IMR-90 (cell line): ENCODE measurements at regions not wholly inside any gene's neighbourhood (a gene's known extent, or its start where the extent isn't known, plus 50 kb on each side); places are given as distances from the start of the nearest gene placed in this dataset.

Experiments
- ATAC-seq: fragments of 200-7000 bp; cut with Tn5 transposase; 2 replicates; pipeline ENCODE4 v1.9.1; 2020; ENCODE audit warnings: low read depth, mild to moderate bottlenecking, moderate library complexity
- BruUV-seq: library from RNA; stranded (reverse); fragments of 400-500 nt; replicated peaks from 2 replicates; lab custom pipeline; 2021; lab: Mats Ljungman, UMichigan
- CTCF ChIA-PET: fragments of 300-600 bp; formaldehyde crosslinking; extraction: SDS; loops from one replicate; lab custom pipeline; 2021; ENCODE audit warnings: antibody characterized with exemption; lab: Yijun Ruan, JAX
- POLR2A ChIA-PET: fragments of 300-600 bp; sonication (Branson Sonifier 250); formaldehyde crosslinking; loops from one replicate; lab custom pipeline; 2022; ENCODE audit warnings: antibody characterized with exemption; ENCODE audit not compliant: unreplicated experiment; lab: Charles Lee
- DNase-seq: peaks from one replicate; pipeline ENCODE4 v3.0.0; 2013
- H2AFZ ChIP-seq: replicated peaks from 2 replicates; pipeline ENCODE3; 2013; ENCODE audit warnings: low read length, mild to moderate bottlenecking; ENCODE audit not compliant: poor library complexity
- H2AK5ac ChIP-seq: 2 replicates; pipeline ENCODE4 v1.6.1; 2013; ENCODE audit warnings: low read depth, low read length, inconsistent platforms
- H2AK9ac ChIP-seq: replicated peaks from 2 replicates; pipeline ENCODE3; 2013; ENCODE audit warnings: mild to moderate bottlenecking, low read depth, low read length, moderate library complexity; ENCODE audit not compliant: poor library complexity
- H2BK120ac ChIP-seq: 2 replicates; pipeline ENCODE4 v1.6.1; 2013; ENCODE audit warnings: low read depth, low read length, inconsistent platforms
- H2BK15ac ChIP-seq: 3 replicates; pipeline ENCODE4 v1.6.1; 2013; ENCODE audit warnings: low read depth, low read length, inconsistent platforms
- H2BK20ac ChIP-seq: 2 replicates; pipeline ENCODE4 v1.6.1; 2013; ENCODE audit warnings: low read depth, mild to moderate bottlenecking, inconsistent platforms, low read length, moderate library complexity
- H2BK5ac ChIP-seq: 2 replicates; pipeline ENCODE4 v1.6.1; 2013; ENCODE audit warnings: mild to moderate bottlenecking, low read depth, low read length, inconsistent platforms; ENCODE audit not compliant: poor library complexity, severe bottlenecking
- H3K14ac ChIP-seq: replicated peaks from 2 replicates; pipeline ENCODE4 v1.6.1; 2013; ENCODE audit warnings: low read depth, low read length, inconsistent platforms
- H3K18ac ChIP-seq: 2 replicates; pipeline ENCODE4 v1.6.1; 2013; ENCODE audit warnings: low read depth, low read length, control low read depth
- H3K23ac ChIP-seq: 2 replicates; pipeline ENCODE4 v1.6.1; 2013; ENCODE audit warnings: low read depth, low read length, inconsistent platforms
- H3K27ac ChIP-seq: 2 replicates; pipeline ENCODE4 v1.5.1; 2013; ENCODE audit warnings: mild to moderate bottlenecking, control low read depth, low read length; ENCODE audit not compliant: insufficient read depth
- H3K27me3 ChIP-seq: 2 replicates; pipeline ENCODE4 v1.6.1; 2013; ENCODE audit warnings: low read length; ENCODE audit not compliant: control insufficient read depth, insufficient read depth
- H3K36me3 ChIP-seq: 2 replicates; pipeline ENCODE4 v1.6.1; 2013; ENCODE audit warnings: low read length, mixed read lengths; ENCODE audit not compliant: control insufficient read depth, insufficient read depth
- H3K4ac ChIP-seq: 2 replicates; pipeline ENCODE4 v1.6.1; 2013; ENCODE audit warnings: low read depth, low read length, inconsistent platforms
- H3K4me1 ChIP-seq: 2 replicates; pipeline ENCODE4 v1.6.1; 2013; ENCODE audit warnings: low read length, mixed read lengths; ENCODE audit not compliant: control insufficient read depth, insufficient read depth
- H3K4me2 ChIP-seq: 2 replicates; pipeline ENCODE4 v1.6.1; 2013; ENCODE audit warnings: low read depth, mild to moderate bottlenecking, control low read depth, low read length, moderate library complexity
- H3K4me3 ChIP-seq: 2 replicates; pipeline ENCODE4 v1.5.1; 2013; ENCODE audit warnings: low read depth, mild to moderate bottlenecking, control low read depth, low read length, moderate library complexity; ENCODE audit not compliant: insufficient read depth
- H3K56ac ChIP-seq: 2 replicates; pipeline ENCODE4 v1.6.1; 2013; ENCODE audit warnings: low read length, inconsistent platforms; ENCODE audit not compliant: insufficient read depth; ENCODE audit errors: extremely low read depth
- H3K79me1 ChIP-seq, 2 experiments: 2 replicates each; pipeline ENCODE4 v1.6.1; 2013; ENCODE audit warnings: low read length in 2 of 2, inconsistent platforms in 1 of 2, low read depth in 1 of 2
- H3K9ac ChIP-seq: 2 replicates; pipeline ENCODE4 v1.6.1; 2013; ENCODE audit warnings: low read depth, low read length, control low read depth
- H3K9me1 ChIP-seq: 2 replicates; pipeline ENCODE4 v1.6.1; 2013; ENCODE audit warnings: low read length, inconsistent platforms; ENCODE audit not compliant: insufficient read depth
- H3K9me3 ChIP-seq: 2 replicates; pipeline ENCODE4 v1.6.1; 2013; ENCODE audit warnings: low read length; ENCODE audit not compliant: control insufficient read depth, insufficient read depth
- H4K20me1 ChIP-seq: 2 replicates; pipeline ENCODE4 v1.6.1; 2013; ENCODE audit warnings: low read length, inconsistent platforms; ENCODE audit not compliant: insufficient read depth
- H4K5ac ChIP-seq: 2 replicates; pipeline ENCODE4 v1.6.1; 2013; ENCODE audit warnings: mild to moderate bottlenecking, low read depth, low read length, control low read depth
- H4K8ac ChIP-seq, 2 experiments: 2 replicates each; pipeline ENCODE4 v1.6.1; 2013; ENCODE audit warnings: low read depth in 2 of 2, low read length in 2 of 2, control low read depth in 1 of 2, inconsistent platforms in 1 of 2
- H4K91ac ChIP-seq: 2 replicates; pipeline ENCODE4 v1.6.1; 2013; ENCODE audit warnings: low read depth, low read length, inconsistent platforms; ENCODE audit not compliant: insufficient read depth
- BHLHE40 ChIP-seq: fragments of 150-350 bp; IDR thresholded peaks from 2 replicates; pipeline ENCODE4 v1.6.1; 2016; ENCODE audit warnings: mild to moderate bottlenecking, low read depth, low read length
- CEBPB ChIP-seq: IDR thresholded peaks from 2 replicates; pipeline ENCODE4 v1.6.1; 2012; ENCODE audit warnings: low read depth, low read length, improper control_type of control experiment
- CHD1 ChIP-seq: IDR thresholded peaks from 2 replicates; pipeline ENCODE4 v1.6.1; 2012; ENCODE audit warnings: low read depth, low read length, improper control_type of control experiment
- MAFK ChIP-seq: IDR thresholded peaks from 2 replicates; pipeline ENCODE4 v1.6.1; 2012; ENCODE audit warnings: low read depth, low read length, improper control_type of control experiment
- MAZ ChIP-seq: IDR thresholded peaks from 2 replicates; pipeline ENCODE4 v1.6.1; 2012; ENCODE audit warnings: low read depth, mild to moderate bottlenecking, low read length, improper control_type of control experiment, moderate library complexity, borderline replicate concordance
- MXI1 ChIP-seq: IDR thresholded peaks from 2 replicates; pipeline ENCODE4 v1.6.1; 2012; ENCODE audit warnings: low read depth, mild to moderate bottlenecking, low read length, moderate library complexity, borderline replicate concordance
- NFE2L2 ChIP-seq: fragments of 150-350 bp; IDR thresholded peaks from 2 replicates; pipeline ENCODE4 v1.6.1; 2016; ENCODE audit warnings: low read depth, mild to moderate bottlenecking, low read length
- POLR2A ChIP-seq: IDR thresholded peaks from 2 replicates; pipeline ENCODE4 v1.6.1; 2012; ENCODE audit warnings: mild to moderate bottlenecking, low read depth, low read length
- RAD21 ChIP-seq: IDR thresholded peaks from 2 replicates; pipeline ENCODE4 v1.6.1; 2012; ENCODE audit warnings: low read length, improper control_type of control experiment
- WGBS, 2 experiments: methylation state at CpG; one replicate each; pipeline versions ENCODE4 v1.1.5 to v1.1.7; 2013; ENCODE audit warnings: missing lambda C conversion rate in 2 of 2; ENCODE audit not compliant: insufficient read length in 1 of 2; ENCODE audit errors: extremely low coverage in 2 of 2; 5-methylcytosine and 5-hydroxymethylcytosine counted together
- dilution Hi-C: fragments of 300-500 bp; cut with HindIII; formaldehyde crosslinking; loops from one replicate; pipeline ENCODE4 v1.14.3; 2018; ENCODE audit warnings: low sequenced_read_pairs; ENCODE audit not compliant: unreplicated experiment
- in situ Hi-C: fragments of 300-500 bp; cut with MboI; formaldehyde crosslinking; loops from 3 replicates; pipeline ENCODE4 v1.14.3; 2019; ENCODE audit warnings: low sequenced_read_pairs, inconsistent platforms, mixed read lengths
- intact Hi-C: fragments of 100-400 bp; cut with micrococcal nuclease; formaldehyde crosslinking; loops from 2 replicates; pipeline ENCODE4 v1.10.0; 2022
- TF ChIP-seq, protein P1 (sequence below): conservative IDR thresholded peaks from 2 replicates; pipeline ENCODE4 v1.5.1; 2012; ENCODE audit warnings: mild to moderate bottlenecking, low read depth, low read length, improper control_type of control experiment
- TF ChIP-seq, protein P2 (sequence below): fragments of 150-350 bp; IDR thresholded peaks from 2 replicates; pipeline ENCODE4 v1.6.1; 2016; ENCODE audit warnings: low read depth, mild to moderate bottlenecking, low read length, moderate library complexity, borderline replicate concordance
- TF ChIP-seq, protein P3 (sequence below): fragments of 150-350 bp; IDR thresholded peaks from 2 replicates; pipeline ENCODE4 v1.6.1; 2017; ENCODE audit warnings: mild to moderate bottlenecking, antibody characterized with exemption, low read length, low read depth

DNA sequence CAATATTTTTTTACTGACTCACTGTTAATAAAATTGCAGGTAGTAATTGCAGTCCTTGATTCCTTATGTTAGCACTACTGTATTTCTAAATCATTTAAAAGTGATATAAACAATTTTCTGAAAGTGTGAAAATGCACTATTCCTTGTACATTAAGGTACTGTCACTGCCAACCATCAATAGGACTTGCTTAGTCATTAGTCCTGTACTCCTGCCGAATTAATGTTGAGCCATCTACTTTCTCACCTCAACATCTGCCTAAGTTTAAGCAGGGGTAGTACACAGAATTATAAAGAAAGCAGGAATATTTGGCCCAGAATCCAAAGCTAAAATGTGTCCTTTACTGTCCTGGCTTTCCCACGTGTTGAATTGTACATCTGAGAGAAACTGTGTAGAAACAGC, 87.0 kb upstream of the TRPC3 start:
- dilution Hi-C loops (no loop called here), in situ Hi-C loops (no loop called here), intact Hi-C loops (no loop called here)
- H4K20me1 ChIP-seq: no peaks in the 10 kb centered on the region
- no peaks in the 10 kb centered on the region; the same call in 1 of the 2 replicates for H3K9me1 ChIP-seq
- no peak overlapping the region for H2BK120ac ChIP-seq
- no peak overlapping the region for H2AK9ac ChIP-seq
- H4K5ac ChIP-seq: no peak overlapping the region
- no CpG with 5 or more reads among the region's 2 CpGs for WGBS, 2 experiments
- CTCF ChIA-PET: interaction anchor here (1.0 kb wide), 1 partner anchor 11 kb away, joined by 3 read pairs; no protein-coding TSS in a partner anchor
- H2AFZ ChIP-seq: no peak overlapping the region
- no peak overlapping the region for H3K56ac ChIP-seq
- no peak overlapping the region for H2BK15ac ChIP-seq
- H3K18ac ChIP-seq: no peak overlapping the region
- POLR2A ChIA-PET: no interaction called here
- H3K4ac ChIP-seq: no peak overlapping the region
- H3K79me1 ChIP-seq: no peaks in the 10 kb centered on the region
- BruUV-seq: no TSS peak
- H3K4me3 ChIP-seq: no peak overlapping the region
- H4K91ac ChIP-seq: no peak overlapping the region
- H2BK5ac ChIP-seq: no peak overlapping the region
- DNase-seq (no peak), ATAC-seq (no peak)
- no peak overlapping the region for H3K14ac ChIP-seq
- H2AK5ac ChIP-seq: no peak overlapping the region
- H3K27ac ChIP-seq: no peak overlapping the region
- H3K27me3 ChIP-seq: no peaks in the 10 kb centered on the region
- no peaks in the 10 kb centered on the region for H3K9me3 ChIP-seq
- H3K9ac ChIP-seq: no peak overlapping the region
- H2BK20ac ChIP-seq: no peak overlapping the region
- peaks cover 2% of the 10 kb centered on the region; the same call in 1 of the 2 replicates for H3K4me1 ChIP-seq
- H4K8ac ChIP-seq: no peak overlapping the region
- H3K36me3 ChIP-seq: no peaks in the 10 kb centered on the region
- TF ChIP-seq MAFK (no peak), RAD21 (no peak), CHD1 (no peak), MAZ (no peak), CEBPB (no peak), BHLHE40 (no peak), POLR2A (no peak), NFE2L2 (no peak), MXI1 (no peak)
- TF ChIP-seq, protein P1, sequence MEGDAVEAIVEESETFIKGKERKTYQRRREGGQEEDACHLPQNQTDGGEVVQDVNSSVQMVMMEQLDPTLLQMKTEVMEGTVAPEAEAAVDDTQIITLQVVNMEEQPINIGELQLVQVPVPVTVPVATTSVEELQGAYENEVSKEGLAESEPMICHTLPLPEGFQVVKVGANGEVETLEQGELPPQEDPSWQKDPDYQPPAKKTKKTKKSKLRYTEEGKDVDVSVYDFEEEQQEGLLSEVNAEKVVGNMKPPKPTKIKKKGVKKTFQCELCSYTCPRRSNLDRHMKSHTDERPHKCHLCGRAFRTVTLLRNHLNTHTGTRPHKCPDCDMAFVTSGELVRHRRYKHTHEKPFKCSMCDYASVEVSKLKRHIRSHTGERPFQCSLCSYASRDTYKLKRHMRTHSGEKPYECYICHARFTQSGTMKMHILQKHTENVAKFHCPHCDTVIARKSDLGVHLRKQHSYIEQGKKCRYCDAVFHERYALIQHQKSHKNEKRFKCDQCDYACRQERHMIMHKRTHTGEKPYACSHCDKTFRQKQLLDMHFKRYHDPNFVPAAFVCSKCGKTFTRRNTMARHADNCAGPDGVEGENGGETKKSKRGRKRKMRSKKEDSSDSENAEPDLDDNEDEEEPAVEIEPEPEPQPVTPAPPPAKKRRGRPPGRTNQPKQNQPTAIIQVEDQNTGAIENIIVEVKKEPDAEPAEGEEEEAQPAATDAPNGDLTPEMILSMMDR: no peak
- TF ChIP-seq, protein P2, sequence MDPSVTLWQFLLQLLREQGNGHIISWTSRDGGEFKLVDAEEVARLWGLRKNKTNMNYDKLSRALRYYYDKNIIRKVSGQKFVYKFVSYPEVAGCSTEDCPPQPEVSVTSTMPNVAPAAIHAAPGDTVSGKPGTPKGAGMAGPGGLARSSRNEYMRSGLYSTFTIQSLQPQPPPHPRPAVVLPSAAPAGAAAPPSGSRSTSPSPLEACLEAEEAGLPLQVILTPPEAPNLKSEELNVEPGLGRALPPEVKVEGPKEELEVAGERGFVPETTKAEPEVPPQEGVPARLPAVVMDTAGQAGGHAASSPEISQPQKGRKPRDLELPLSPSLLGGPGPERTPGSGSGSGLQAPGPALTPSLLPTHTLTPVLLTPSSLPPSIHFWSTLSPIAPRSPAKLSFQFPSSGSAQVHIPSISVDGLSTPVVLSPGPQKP: no peak
- TF ChIP-seq, protein P3, sequence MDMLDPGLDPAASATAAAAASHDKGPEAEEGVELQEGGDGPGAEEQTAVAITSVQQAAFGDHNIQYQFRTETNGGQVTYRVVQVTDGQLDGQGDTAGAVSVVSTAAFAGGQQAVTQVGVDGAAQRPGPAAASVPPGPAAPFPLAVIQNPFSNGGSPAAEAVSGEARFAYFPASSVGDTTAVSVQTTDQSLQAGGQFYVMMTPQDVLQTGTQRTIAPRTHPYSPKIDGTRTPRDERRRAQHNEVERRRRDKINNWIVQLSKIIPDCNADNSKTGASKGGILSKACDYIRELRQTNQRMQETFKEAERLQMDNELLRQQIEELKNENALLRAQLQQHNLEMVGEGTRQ: no peak
- H3K4me2 ChIP-seq: no peak overlapping the region
- H3K23ac ChIP-seq: no peak overlapping the region
